Endothelial cell of umbilical vein (primary cell): ENCODE measurements at regions not wholly inside any gene's neighbourhood (a gene's known extent, or its start where the extent isn't known, plus 50 kb on each side); places are given as distances from the start of the nearest gene placed in this dataset.

ENCODE experiments used
- BruUV-seq: library from RNA; stranded (reverse); fragments of 400-500 nt; replicated peaks from 2 replicates; lab custom pipeline; 2021; lab: Mats Ljungman, UMichigan
- CTCF ChIA-PET: fragments of 300-600, 350-600 bp; sonication (Branson Sonifier 250); formaldehyde crosslinking; loops from one replicate; lab custom pipeline; 2021; ENCODE audit warnings: antibody characterized with exemption, inconsistent platforms; lab: Charles Lee
- POLR2A ChIA-PET: fragments of 300-600, 350-600 bp; sonication (Branson Sonifier 250); formaldehyde crosslinking; loops from one replicate; lab custom pipeline; 2021; ENCODE audit warnings: antibody characterized with exemption, inconsistent platforms; lab: Charles Lee
- DNase-seq: peaks from one replicate; pipeline ENCODE4 v3.0.0-alpha.2; 2011; ENCODE audit warnings: low read depth, low spot score
- FAIRE-seq: peaks from 2 replicates; lab custom pipeline; 2011; peaks lifted over from hg19 to GRCh38; lab: Jason Lieb, UNC
- H2AFZ ChIP-seq: 2 replicates; pipeline ENCODE4 v1.6.0; 2012; ENCODE audit warnings: low read depth, low read length, control low read depth, inconsistent platforms
- H3K27ac ChIP-seq: 2 replicates; pipeline ENCODE4 v1.5.1; 2011; ENCODE audit warnings: low read depth, mild to moderate bottlenecking, control low read depth, low read length, moderate library complexity; ENCODE audit not compliant: insufficient read depth
- H3K27me3 ChIP-seq, 2 experiments: 2 replicates each; pipeline versions ENCODE4 v1.6.0 to v1.6.1; 2011; ENCODE audit warnings: low read length in 2 of 2, mixed read lengths in 1 of 2; ENCODE audit not compliant: control insufficient read depth in 2 of 2, insufficient read depth in 2 of 2
- H3K36me3 ChIP-seq, 2 experiments: 2 replicates in 1 of 2; 3 replicates in 1 of 2; pipeline ENCODE4 v1.5.1; 2011; ENCODE audit warnings: low read length in 2 of 2, mild to moderate bottlenecking in 1 of 2, moderate library complexity in 1 of 2; ENCODE audit not compliant: control insufficient read depth in 2 of 2, insufficient read depth in 2 of 2; ENCODE audit errors: extremely low read depth in 1 of 2
- H3K4me1 ChIP-seq: 3 replicates; pipeline ENCODE4 v1.5.1; 2011; ENCODE audit warnings: mild to moderate bottlenecking, low read length; ENCODE audit not compliant: control insufficient read depth, insufficient read depth; ENCODE audit errors: extremely low read depth
- H3K4me2 ChIP-seq: 2 replicates; pipeline ENCODE4 v1.6.1; 2011; ENCODE audit warnings: low read length, control low read depth, mixed read lengths; ENCODE audit not compliant: insufficient read depth
- H3K4me3 ChIP-seq, 3 experiments: fragments of 200-600 bp in 1 of 3; sonication (generic), shearing (Covaris generic) in 1 of 3; replicated peaks in 1 of 3; 2 replicates each; pipeline ENCODE4 v1.5.1; 2011 to 2016; ENCODE audit warnings: control low read depth in 3 of 3, low read length in 3 of 3, mild to moderate bottlenecking in 2 of 3, inconsistent platforms in 1 of 3, low read depth in 1 of 3, moderate library complexity in 1 of 3; ENCODE audit not compliant: insufficient read depth in 1 of 3
- H3K79me2 ChIP-seq: 2 replicates; pipeline ENCODE4 v1.6.0; 2012; ENCODE audit warnings: low read length, inconsistent platforms; ENCODE audit not compliant: control insufficient read depth, insufficient read depth
- H3K9ac ChIP-seq: replicated peaks from 2 replicates; pipeline ENCODE3; 2011; ENCODE audit warnings: low read length, control low read depth; ENCODE audit not compliant: insufficient read depth; ENCODE audit errors: extremely low read depth
- H3K9me1 ChIP-seq: replicated peaks from 3 replicates; pipeline ENCODE4 v1.6.0; 2011; ENCODE audit warnings: mild to moderate bottlenecking, low read length; ENCODE audit not compliant: control insufficient read depth, insufficient read depth; ENCODE audit errors: extremely low read depth
- H3K9me3 ChIP-seq: replicated peaks from 2 replicates; pipeline ENCODE4 v1.5.1; 2012; ENCODE audit warnings: low read length, inconsistent platforms; ENCODE audit not compliant: control insufficient read depth, insufficient read depth
- H4K20me1 ChIP-seq: replicated peaks from 2 replicates; pipeline ENCODE3; 2011; ENCODE audit warnings: mild to moderate bottlenecking, low read length; ENCODE audit not compliant: control insufficient read depth, insufficient read depth; ENCODE audit errors: extremely low read depth
- CTCF ChIP-seq, 2 donors: IDR thresholded peaks; 1 replicate in 1 of 2; 2 replicates in 1 of 2; pipeline ENCODE4 v1.5.1; 2011; ENCODE audit warnings: low read length in 2 of 2, mild to moderate bottlenecking in 2 of 2, moderate library complexity in 2 of 2, control low read depth in 1 of 2, inconsistent platforms in 1 of 2, low read depth in 1 of 2; ENCODE audit not compliant: insufficient read depth in 1 of 2; ENCODE audit errors: extremely low read depth in 1 of 2
- EZH2 ChIP-seq: IDR thresholded peaks from 2 replicates; pipeline ENCODE4 v1.6.1; 2012; ENCODE audit warnings: borderline replicate concordance, low read depth, mild to moderate bottlenecking, moderate library complexity, low read length, inconsistent platforms; ENCODE audit not compliant: severe bottlenecking
- GATA2 ChIP-seq: IDR thresholded peaks from 2 replicates; pipeline ENCODE4 v1.7.0; 2011; ENCODE audit warnings: low read depth, mild to moderate bottlenecking, moderate library complexity, mixed read lengths, low read length; ENCODE audit not compliant: insufficient read length, insufficient read depth
- MYC ChIP-seq: IDR thresholded peaks from one replicate; pipeline ENCODE4 v1.6.1; 2011; ENCODE audit warnings: mild to moderate bottlenecking, low read depth, low read length
- POLR2A ChIP-seq: IDR thresholded peaks from 2 replicates; pipeline ENCODE4 v1.6.1; 2012; ENCODE audit warnings: low read depth, mild to moderate bottlenecking, control low read depth, low read length
- POLR2AphosphoS5 ChIP-seq: IDR thresholded peaks from 2 replicates; pipeline ENCODE4 v1.6.1; 2012; ENCODE audit warnings: low read depth, mild to moderate bottlenecking, control low read depth, low read length, moderate library complexity; ENCODE audit not compliant: insufficient read depth
- dilution Hi-C: fragments of 300-500 bp; cut with MboI; formaldehyde crosslinking; loops from one replicate; pipeline ENCODE4 v1.15.0; 2019; ENCODE audit warnings: low sequenced_read_pairs; ENCODE audit not compliant: extremely low pct_ligation_motif_present
- intact Hi-C: fragments of 100-400 bp; cut with micrococcal nuclease; formaldehyde crosslinking; loops from one replicate; pipeline ENCODE4 v1.10.0; 2022

DNA sequence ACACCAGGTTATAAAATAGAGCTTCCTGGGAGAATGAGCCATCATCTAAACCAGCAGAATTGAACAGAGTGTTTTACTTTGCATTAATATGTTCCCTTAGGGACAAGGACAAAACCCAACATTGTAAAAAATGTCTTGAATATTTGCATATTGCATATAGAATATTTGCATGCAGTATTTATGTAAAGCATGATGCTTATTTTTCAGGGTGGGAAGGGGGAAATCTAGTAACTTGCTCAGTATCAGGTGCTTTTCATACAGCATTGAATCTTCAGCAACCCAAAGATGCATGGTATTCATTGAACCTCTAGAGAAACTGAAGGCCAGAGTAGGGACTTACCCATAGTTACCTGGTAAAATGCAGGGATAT, 409.2 kb upstream of the ZMIZ1 start:
- no peak overlapping the region for H3K9ac ChIP-seq
- DNase-seq (no peak), FAIRE-seq (no peak)
- H3K4me1 ChIP-seq: peaks cover 4% of the 10 kb centered on the region
- CTCF ChIA-PET: interaction anchor here (0.6 to 5.6 kb wide), 3 partner anchors 535 to 613 kb away, joined by 3 to 68 read pairs (median 4); no protein-coding TSS in a partner anchor
- H3K27me3 ChIP-seq: peaks cover 12 to 17% of the 10 kb centered on the region in 2 experiments
- no peak overlapping the region for H3K4me3 ChIP-seq
- intact Hi-C loops: loop anchor here (5.0 kb wide), 1 partner anchor 242 kb away; no protein-coding TSS in a partner anchor
- H4K20me1 ChIP-seq: no peaks in the 10 kb centered on the region
- no peaks in the 10 kb centered on the region for H3K9me1 ChIP-seq
- BruUV-seq: no TSS peak
- no peak overlapping the region for H2AFZ ChIP-seq
- dilution Hi-C loops: no loop called here
- no peak overlapping the region for H3K4me2 ChIP-seq
- POLR2A ChIA-PET: no interaction called here
- no peaks in the 10 kb centered on the region for H3K79me2 ChIP-seq
- no peak overlapping the region for H3K27ac ChIP-seq
- no peak for TF ChIP-seq CTCF (IDR thresholded peaks at IDR 0.05; ENCODE audit: extremely low read depth in 1 of 2, insufficient read depth in 1 of 2, low read depth in 1 of 2, low read length in 2 of 2)
- no peak for TF ChIP-seq GATA2
- TF ChIP-seq MYC: no peak
- TF ChIP-seq EZH2: no peak
- no peak for TF ChIP-seq POLR2A
- TF ChIP-seq POLR2AphosphoS5: no peak
- H3K36me3 ChIP-seq: no peaks in the 10 kb centered on the region
- no peaks in the 10 kb centered on the region for H3K9me3 ChIP-seq
